SU-DHL-6 (cell line): ENCODE measurements at regions not wholly inside any gene's neighbourhood (a gene's known extent, or its start where the extent isn't known, plus 50 kb on each side); places are given as distances from the start of the nearest gene placed in this dataset.

Experiments
- H2AFZ ChIP-seq: fragments of 200-600 bp; sonication (generic); 2 replicates; pipeline ENCODE4 v1.6.1; 2014; ENCODE audit warnings: low read depth, mild to moderate bottlenecking, moderate library complexity, mixed read lengths, antibody characterized with exemption, low read length; ENCODE audit not compliant: severe bottlenecking
- H3F3A ChIP-seq: fragments of 200-600 bp; shearing (Covaris generic); 2 replicates; pipeline ENCODE4 v1.6.0; 2016; ENCODE audit warnings: antibody characterized with exemption, mild to moderate bottlenecking; ENCODE audit not compliant: insufficient read depth
- H3K27ac ChIP-seq: fragments of 200-600 bp; sonication (generic); 2 replicates; pipeline ENCODE4 v1.5.1; 2016; ENCODE audit warnings: low read depth, mild to moderate bottlenecking, low read length, moderate library complexity, mixed read lengths
- H3K27me3 ChIP-seq: fragments of 200-600 bp; sonication (generic), shearing (Covaris generic); 2 replicates; pipeline ENCODE4 v1.6.0; 2014; ENCODE audit warnings: mild to moderate bottlenecking, low read length
- H3K36me3 ChIP-seq: fragments of 200-600 bp; sonication (generic); 2 replicates; pipeline ENCODE4 v1.6.1; 2014; ENCODE audit warnings: mild to moderate bottlenecking, low read length, mixed read lengths
- H3K4me2 ChIP-seq: fragments of 300-600, 200-600 bp; shearing (Covaris generic), sonication (generic); 2 replicates; pipeline ENCODE4 v1.6.0; 2014; ENCODE audit warnings: low read length, low read depth, mild to moderate bottlenecking; ENCODE audit not compliant: poor library complexity, severe bottlenecking
- H3K4me3 ChIP-seq: fragments of 200-600 bp; sonication (generic); 2 replicates; pipeline ENCODE4 v1.5.1; 2014; ENCODE audit warnings: antibody characterized with exemption, low read length, mild to moderate bottlenecking, mixed read lengths; ENCODE audit not compliant: insufficient read depth, poor library complexity, severe bottlenecking
- H3K79me2 ChIP-seq: fragments of 200-600 bp; sonication (generic); 2 replicates; pipeline ENCODE4 v1.6.1; 2014; ENCODE audit warnings: mild to moderate bottlenecking, low read length, moderate library complexity; ENCODE audit not compliant: insufficient read depth
- H3K9ac ChIP-seq: fragments of 200-600 bp; sonication (generic); 2 replicates; pipeline ENCODE4 v1.7.0; 2014; ENCODE audit warnings: mild to moderate bottlenecking, low read length
- H3K9me2 ChIP-seq: fragments of 200-600 bp; sonication (generic); replicated peaks from 2 replicates; pipeline ENCODE4 v1.6.1; 2014; ENCODE audit warnings: low read length; ENCODE audit not compliant: insufficient read depth
- H3K9me3 ChIP-seq: fragments of 200-600 bp; sonication (generic); 2 replicates; pipeline ENCODE4 v1.6.1; 2014; ENCODE audit warnings: low read length, mixed read lengths; ENCODE audit not compliant: insufficient read depth
- H4K20me1 ChIP-seq: fragments of 200-600 bp; sonication (generic); 2 replicates; pipeline ENCODE4 v1.6.1; 2014; ENCODE audit warnings: low read depth, mild to moderate bottlenecking, antibody characterized with exemption, low read length, moderate library complexity, mixed read lengths
- CTCF ChIP-seq: fragments of 200-600 bp; sonication (generic); IDR thresholded peaks from one replicate; pipeline ENCODE4 v1.5.1; 2017; ENCODE audit warnings: antibody characterized with exemption, mild to moderate bottlenecking, low read length, moderate library complexity; ENCODE audit not compliant: insufficient read depth, poor library complexity, severe bottlenecking
- EZH2phosphoT487 ChIP-seq: fragments of 200-600 bp; sonication (generic), shearing (Covaris generic); conservative IDR thresholded peaks from 2 replicates; pipeline ENCODE4 v1.6.1; 2018; ENCODE audit warnings: mild to moderate bottlenecking, antibody characterized with exemption, low read length, moderate library complexity, mixed read lengths

DNA sequence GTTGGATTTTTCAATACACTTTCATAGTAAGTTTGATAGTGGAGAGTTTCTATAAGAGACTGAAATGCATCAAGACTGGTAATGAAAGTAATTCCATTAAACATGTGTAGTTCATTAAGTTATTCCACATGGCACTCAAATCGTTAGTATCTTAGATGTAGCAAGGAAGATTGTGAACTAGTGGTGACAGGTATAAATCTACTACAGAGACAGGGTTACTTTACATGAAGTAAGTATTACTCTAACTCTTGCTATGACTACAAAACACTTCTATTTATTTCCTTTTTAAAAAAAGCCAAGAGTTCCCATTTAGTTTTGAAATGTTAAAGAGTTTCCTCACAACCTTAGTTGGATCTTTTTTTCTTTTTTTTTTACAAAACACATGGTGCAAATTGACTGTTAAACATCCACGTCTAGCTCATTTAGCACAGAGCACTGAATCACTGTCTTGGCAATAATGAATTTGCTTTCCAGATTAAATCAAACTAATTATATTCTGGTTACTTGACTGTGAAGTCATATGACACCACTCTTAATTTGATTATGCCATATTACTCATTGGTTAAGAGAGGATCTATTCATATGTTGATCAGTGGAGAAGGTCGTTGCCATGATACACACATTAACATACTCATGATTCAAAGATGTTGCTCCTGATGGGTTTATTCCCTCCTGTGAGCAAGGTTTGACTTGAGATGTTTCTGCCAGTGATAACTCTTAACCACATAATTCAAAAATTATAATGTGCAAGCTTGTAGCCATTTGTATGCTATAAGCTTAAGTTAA, 644.8 kb downstream of the EFNA5 start:
- H3F3A ChIP-seq: no peaks in the 10 kb centered on the region
- H4K20me1 ChIP-seq: no peaks in the 10 kb centered on the region
- no peaks in the 10 kb centered on the region for H3K9me2 ChIP-seq
- no peak overlapping the region for H3K4me3 ChIP-seq
- no peak for TF ChIP-seq CTCF
- no peak for TF ChIP-seq EZH2phosphoT487
- H3K9me3 ChIP-seq: no peaks in the 10 kb centered on the region
- H3K27ac ChIP-seq: no peak overlapping the region
- no peaks in the 10 kb centered on the region for H3K79me2 ChIP-seq
- H3K27me3 ChIP-seq: no peaks in the 10 kb centered on the region
- no peaks in the 10 kb centered on the region for H3K36me3 ChIP-seq
- H3K9ac ChIP-seq: no peak overlapping the region
- H2AFZ ChIP-seq: no peak overlapping the region
- H3K4me2 ChIP-seq: no peak overlapping the region

GRCh38 chr5:107023732-107024131, 647.0 kb downstream of the EFNA5 start:
- Histone ChIP-seq H4K20me1 (no peaks in the 10 kb centered on the region), H3K4me2 (no peak overlapping the region), H3K36me3 (no peaks in the 10 kb centered on the region), H3F3A (no peaks in the 10 kb centered on the region), H3K9ac (no peak overlapping the region), H3K4me3 (no peak overlapping the region), H2AFZ (no peak overlapping the region), H3K27me3 (no peaks in the 10 kb centered on the region), H3K79me2 (no peaks in the 10 kb centered on the region), H3K9me3 (no peaks in the 10 kb centered on the region), H3K27ac (no peak overlapping the region), H3K9me2 (no peaks in the 10 kb centered on the region)
- no peak for TF ChIP-seq EZH2phosphoT487
- no peak for TF ChIP-seq CTCF

- no peaks in the 10 kb centered on the region for H3K36me3 ChIP-seq
- H2AFZ ChIP-seq: no peak overlapping the region
- H3K27ac ChIP-seq: no peak overlapping the region
- no peaks in the 10 kb centered on the region for H3K9me3 ChIP-seq
- no peak overlapping the region for H3K4me3 ChIP-seq
- TF ChIP-seq CTCF: no peak
- TF ChIP-seq EZH2phosphoT487: no peak
- no peak overlapping the region for H3K9ac ChIP-seq
- H4K20me1 ChIP-seq: no peaks in the 10 kb centered on the region
- no peaks in the 10 kb centered on the region for H3K27me3 ChIP-seq
- no peaks in the 10 kb centered on the region for H3K79me2 ChIP-seq
- no peaks in the 10 kb centered on the region for H3F3A ChIP-seq
- H3K4me2 ChIP-seq: no peak overlapping the region
- H3K9me2 ChIP-seq: no peaks in the 10 kb centered on the region
These were observed 649.2 kb downstream of the EFNA5 start for GRCh38 chr5:107021575-107021974.
